Right lobe of liver (tissue), 6 donors: ENCODE measurements at regions not wholly inside any gene's neighbourhood (a gene's known extent, or its start where the extent isn't known, plus 50 kb on each side); places are given as distances from the start of the nearest gene placed in this dataset.

ENCODE experiments used
- ATAC-seq, 4 donors: fragments of 200-7000 bp; cut with Tn5 transposase; one replicate each; pipeline ENCODE4 v1.9.1; 2020; ENCODE audit warnings: mild to moderate bottlenecking in 4 of 4, moderate library complexity in 4 of 4
- DNase-seq, 3 donors: peaks; one replicate each; pipeline ENCODE4 v3.0.0-alpha.2; 2020
- H3K27ac ChIP-seq, 3 donors: fragments of 200-600 bp; one replicate each; pipeline ENCODE4 v1.8.0; 2022
- H3K27me3 ChIP-seq, 2 donors: fragments of 200-600 bp; one replicate each; pipeline ENCODE4 v1.8.0; 2022
- H3K36me3 ChIP-seq, 4 donors: fragments of 200-600 bp; sonication (generic) in 1 of 4; one replicate each; pipeline versions ENCODE4 v1.5.1 to v1.8.0; 2017 to 2022; ENCODE audit warnings: control low read depth in 1 of 4
- H3K4me1 ChIP-seq, 4 donors: fragments of 200-600 bp; sonication (generic) in 1 of 4; one replicate each; pipeline versions ENCODE4 v1.5.1 to v1.8.0; 2017 to 2022; ENCODE audit warnings: control low read depth in 1 of 4
- H3K4me3 ChIP-seq, 3 donors: fragments of 200-600 bp; one replicate each; pipeline ENCODE4 v1.8.0; 2022
- H3K9me3 ChIP-seq, 4 donors: fragments of 200-600 bp; sonication (generic) in 1 of 4; one replicate each; pipeline versions ENCODE4 v1.5.1 to v1.8.0; 2017 to 2022; ENCODE audit warnings: control low read depth in 1 of 4
- CTCF ChIP-seq, 4 donors: fragments of 200-600 bp in 3 of 4; fragments of 450-650 bp in 1 of 4; IDR thresholded peaks; one replicate each; pipeline versions ENCODE4 v1.5.1 to v1.8.0; 2016 to 2022; ENCODE audit warnings: antibody characterized with exemption in 4 of 4, mild to moderate bottlenecking in 2 of 4
- POLR2A ChIP-seq: fragments of 450-650 bp; IDR thresholded peaks from one replicate; pipeline ENCODE4 v1.6.1; 2017; ENCODE audit warnings: antibody characterized with exemption, mild to moderate bottlenecking
- WGBS: methylation state at CpG from one replicate; pipeline ENCODE4 v1.1.6; 2018; ENCODE audit warnings: low coverage, low lambda C conversion rate; ENCODE audit not compliant: insufficient coverage; ENCODE audit errors: missing lambda C conversion rate; 5-methylcytosine and 5-hydroxymethylcytosine counted together
- intact Hi-C, 2 donors: fragments of 100-400 bp; cut with DNase I; formaldehyde crosslinking; loops; one replicate each; pipeline versions ENCODE4 v1.11.2 to v1.14.1; 2022
- donor health status: DM: no; HTN: yes; CAD: no.
- donor health status: DM: no; HTN: no; CAD: no.
- donor health status: DM: no; HTN: no; CAD: no.
- donor health status: DM: no; HTN: yes; CAD: no.
- donor health status: DM: no; HTN: yes; CAD: no.

- WGBS = 91% methylated on average over 3 of the region's 3 CpGs
- Histone ChIP-seq H3K4me3 (no peak overlapping the region), H3K9me3 (no peaks in the 10 kb centered on the region), H3K36me3 (no peaks in the 10 kb centered on the region), H3K27ac (no peak overlapping the region), H3K4me1 (peaks cover 0 to 20% (median 7%) of the 10 kb centered on the region in 4 donors), H3K27me3 (no peaks in the 10 kb centered on the region)
- intact Hi-C loops = no loop called here
- TF ChIP-seq POLR2A (no peak), CTCF (IDR thresholded peaks at IDR 0.05) (peak in 2 of 4 donors; percentile 36 to 46)
- ATAC-seq = peak in 2 of 4 donors; percentile 31 to 48
- DNase-seq = no peak
Measured at GRCh38 chr2:158045362-158045761, 56.3 kb upstream of the UPP2 start.

GRCh38 chr2:158043181-158043948 is 58.3 kb upstream of the UPP2 start:
- 38% methylated on average over 4 of the region's 5 CpGs for WGBS
- ATAC-seq = peak; percentile 86 to 96 (median 90)

GRCh38 chr2:158042666-158043065 is 59.0 kb upstream of the UPP2 start:
- intact Hi-C loops = no loop called here
- 37% methylated on average over 5 of the region's 6 CpGs for WGBS
- no peaks in the 10 kb centered on the region for H3K36me3 ChIP-seq
- H3K4me1 ChIP-seq = peaks cover 0 to 20% (median 7%) of the 10 kb centered on the region in 4 donors
- no peak overlapping the region for H3K4me3 ChIP-seq
- DNase-seq (no peak), ATAC-seq (peak in 3 of 4 donors; percentile 6 to 42 (median 9))
- TF ChIP-seq POLR2A (no peak), CTCF (IDR thresholded peaks at IDR 0.05) (no peak)
- no peaks in the 10 kb centered on the region for H3K9me3 ChIP-seq
- no peaks in the 10 kb centered on the region for H3K27me3 ChIP-seq
- peak overlapping the region in 2 of 3 donors; percentile 66 to 82 for H3K27ac ChIP-seq

More at GRCh38 chr2:158043181-158043948, 58.3 kb upstream of the UPP2 start:
- DNase-seq = peak; percentile 44 to 88 (median 68)
- TF ChIP-seq POLR2A = no peak
- no peak for TF ChIP-seq CTCF (IDR thresholded peaks at IDR 0.05)
- H3K9me3 ChIP-seq = no peaks in the 10 kb centered on the region
- H3K4me1 ChIP-seq = peaks cover 0 to 20% (median 7%) of the 10 kb centered on the region in 4 donors
- no peak overlapping the region for H3K4me3 ChIP-seq
- intact Hi-C loops = no loop called here
- H3K27ac ChIP-seq = peak overlapping the region in 2 of 3 donors; percentile 66 to 82
- no peaks in the 10 kb centered on the region for H3K27me3 ChIP-seq
- H3K36me3 ChIP-seq = no peaks in the 10 kb centered on the region

- H3K27ac ChIP-seq = peak overlapping the region in 1 of 3 donors; percentile 82
- TF ChIP-seq CTCF (IDR thresholded peaks at IDR 0.05) (no peak), POLR2A (no peak)
- no peak overlapping the region for H3K4me3 ChIP-seq
- DNase-seq = no peak
- peaks cover 0 to 20% (median 7%) of the 10 kb centered on the region in 4 donors for H3K4me1 ChIP-seq
- H3K27me3 ChIP-seq = no peaks in the 10 kb centered on the region
- no peaks in the 10 kb centered on the region for H3K36me3 ChIP-seq
- intact Hi-C loops = no loop called here
- 57% methylated on average over 2 of the region's 2 CpGs for WGBS
- no peaks in the 10 kb centered on the region for H3K9me3 ChIP-seq
- ATAC-seq = peak; percentile 12 to 38 (median 25)
Measured at GRCh38 chr2:158042245-158042644, 59.4 kb upstream of the UPP2 start.
